GM19043 (cell line): ENCODE measurements at regions not wholly inside any gene's neighbourhood (a gene's known extent, or its start where the extent isn't known, plus 50 kb on each side); places are given as distances from the start of the nearest gene placed in this dataset.
A peak's percentile ranks its signal among the peaks of the same experiment; 100 is the strongest.

Experiments used
- ATAC-seq: cut with Tn5 transposase; IDR thresholded peaks from one replicate; pipeline ENCODE4 v1.9.1; 2021; ENCODE audit warnings: low read depth; ENCODE audit not compliant: unreplicated experiment

DNA sequence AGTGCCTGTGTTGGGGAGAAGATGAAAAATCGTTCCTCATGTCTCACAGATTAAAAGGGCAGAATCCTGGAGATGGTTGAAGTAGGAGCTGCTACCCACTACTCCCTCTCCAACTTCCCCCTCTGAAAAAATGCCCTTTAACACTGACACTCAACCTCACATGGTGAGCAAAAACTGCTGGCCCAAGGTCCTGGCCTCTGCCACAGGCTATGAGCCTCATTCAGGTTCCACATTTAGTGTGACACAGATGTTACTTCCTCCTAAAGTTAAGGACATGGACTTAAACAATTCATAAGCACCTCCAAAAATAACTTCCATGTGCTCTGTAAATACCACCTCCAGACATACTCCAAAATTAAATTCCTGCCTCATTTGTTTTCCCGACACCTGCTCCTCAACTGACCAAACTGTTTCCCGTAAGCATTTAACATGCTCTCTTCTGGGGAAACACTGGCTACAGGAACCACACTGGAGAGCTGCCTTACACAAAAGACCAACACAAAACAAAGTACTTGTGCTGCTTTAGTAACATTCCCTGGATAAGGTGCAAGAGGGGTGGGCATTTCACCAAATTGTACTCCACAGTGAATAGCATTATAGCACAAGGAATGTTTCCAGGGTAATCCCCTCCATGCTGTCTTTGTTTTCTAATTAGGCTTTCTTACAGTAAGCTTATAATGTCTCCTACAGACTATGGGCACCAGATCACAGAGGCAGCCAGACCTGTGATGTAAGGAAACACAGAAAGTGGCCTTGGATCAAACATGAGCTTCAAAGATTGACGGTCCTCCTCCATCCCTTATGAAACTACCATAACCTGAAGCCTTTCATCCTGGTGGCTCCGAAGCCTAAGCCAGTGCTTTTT is 57.0 kb downstream of the PHLDA1 start:
- ATAC-seq = no peak

DNA sequence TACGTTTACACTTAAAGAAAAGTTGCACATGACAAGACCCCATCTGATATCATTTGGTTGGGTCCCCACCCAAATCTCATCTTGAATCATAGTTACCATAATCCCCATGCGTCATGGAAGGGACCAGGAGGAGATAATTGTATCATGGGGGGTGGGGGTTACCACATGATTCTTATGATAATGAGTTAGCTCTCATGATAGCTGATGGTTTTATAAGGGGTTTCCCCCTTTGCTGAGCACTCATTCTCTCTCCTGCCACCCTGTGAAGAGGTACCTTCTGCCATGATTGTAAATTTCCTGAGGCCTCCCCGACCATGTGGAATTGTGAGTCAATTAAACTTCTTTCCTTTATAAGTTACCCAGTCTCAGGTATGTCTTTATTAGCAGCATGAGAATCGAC is 60.3 kb downstream of the PHLDA1 start:
- no peak for ATAC-seq

DNA sequence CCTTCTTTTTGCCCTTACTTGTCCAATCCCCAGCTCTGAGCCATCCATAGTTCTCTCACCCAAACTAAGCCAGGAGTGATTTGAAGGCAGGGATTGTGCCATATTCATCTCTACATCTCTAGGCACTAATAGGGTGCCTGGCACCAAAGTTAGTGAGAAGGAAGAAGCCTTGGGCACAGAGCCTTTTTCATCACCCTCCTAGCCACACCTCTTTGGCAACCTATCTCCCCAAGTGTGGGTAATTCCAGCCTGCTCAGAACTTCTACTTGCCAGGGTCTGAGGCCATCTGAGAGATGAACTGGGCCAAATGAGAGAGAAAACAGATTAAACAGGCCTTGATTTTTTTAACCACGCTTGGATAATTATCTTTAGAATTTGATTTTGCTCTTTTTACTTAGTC is 61.3 kb downstream of the PHLDA1 start:
- no peak for ATAC-seq

DNA sequence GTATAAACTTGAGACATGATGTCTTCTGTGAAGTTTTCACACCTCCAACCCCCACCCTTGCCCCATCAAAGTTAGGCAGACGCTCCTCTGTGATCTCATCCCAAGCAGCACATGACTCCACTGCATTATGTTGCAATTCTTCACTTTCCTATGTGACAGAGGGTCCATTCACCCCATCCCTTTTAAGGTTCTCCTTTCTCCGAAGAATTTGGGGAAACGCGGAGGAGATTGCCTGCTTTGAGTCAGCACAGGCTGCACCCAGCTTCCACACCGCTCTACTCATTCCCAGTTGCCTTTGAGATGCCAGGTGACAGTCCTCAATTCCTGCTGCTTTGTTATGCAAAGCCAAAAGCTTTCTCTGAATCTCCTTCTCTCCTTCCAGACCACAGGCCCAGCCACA is 61.8 kb downstream of the PHLDA1 start:
- no peak for ATAC-seq

DNA sequence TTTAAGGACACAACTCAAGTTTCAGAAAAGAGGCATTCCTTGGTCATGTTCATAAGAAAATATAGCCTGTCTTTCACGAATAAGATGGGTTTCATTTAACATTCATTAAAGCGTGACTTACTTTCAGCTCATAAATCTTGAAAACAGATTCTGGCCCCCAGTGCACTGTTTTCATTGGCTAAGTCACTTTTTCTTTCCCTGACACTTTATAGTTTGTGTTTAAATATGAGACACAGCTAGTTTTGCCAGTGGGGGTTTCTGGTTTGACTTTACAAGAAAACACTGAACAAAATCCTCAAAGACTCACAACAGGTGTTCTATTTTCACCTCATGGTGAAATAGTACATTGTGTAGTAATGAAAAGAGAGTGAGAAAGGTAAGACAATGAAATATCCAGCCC is 65.9 kb downstream of the PHLDA1 start:
- no peak for ATAC-seq

DNA sequence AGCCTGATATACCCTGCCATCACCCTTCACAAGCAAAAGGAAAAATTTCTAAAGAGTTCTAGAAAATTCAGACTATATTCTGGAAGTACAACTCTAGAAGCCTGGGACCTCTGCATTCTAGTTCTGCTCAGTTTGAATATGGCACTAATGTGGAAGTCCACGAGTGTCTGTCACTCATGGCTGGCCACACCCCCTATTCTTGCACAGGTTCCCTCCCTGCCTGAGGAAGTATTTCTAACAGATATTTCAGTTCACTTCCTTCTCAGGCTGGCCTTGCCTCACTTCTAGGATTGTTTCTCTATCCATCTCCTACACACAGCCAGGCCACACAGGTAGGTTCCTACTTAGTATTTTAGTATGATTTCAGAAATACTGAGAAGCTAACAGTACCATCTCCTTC is 67.4 kb downstream of the PHLDA1 start:
- no peak for ATAC-seq

DNA sequence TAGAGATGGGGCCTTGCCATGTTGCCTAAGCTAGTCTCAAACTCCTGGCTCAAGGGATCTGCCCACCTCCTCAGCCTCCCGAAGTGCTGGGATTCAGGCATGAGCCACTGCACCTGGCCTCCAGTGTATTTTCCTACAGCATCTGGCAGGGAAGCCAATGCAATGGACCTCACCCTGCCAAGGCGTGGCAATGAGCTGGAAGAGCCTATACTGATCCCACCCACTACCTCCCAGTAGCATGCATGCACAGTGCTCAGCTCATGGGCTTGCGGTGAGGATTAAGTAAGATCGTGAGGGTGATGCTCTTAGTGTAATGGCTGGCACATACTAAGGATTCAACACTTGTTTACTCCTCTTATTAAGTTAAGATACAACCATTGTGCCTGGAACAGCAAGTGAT is 69.7 kb downstream of the PHLDA1 start:
- no peak for ATAC-seq

DNA sequence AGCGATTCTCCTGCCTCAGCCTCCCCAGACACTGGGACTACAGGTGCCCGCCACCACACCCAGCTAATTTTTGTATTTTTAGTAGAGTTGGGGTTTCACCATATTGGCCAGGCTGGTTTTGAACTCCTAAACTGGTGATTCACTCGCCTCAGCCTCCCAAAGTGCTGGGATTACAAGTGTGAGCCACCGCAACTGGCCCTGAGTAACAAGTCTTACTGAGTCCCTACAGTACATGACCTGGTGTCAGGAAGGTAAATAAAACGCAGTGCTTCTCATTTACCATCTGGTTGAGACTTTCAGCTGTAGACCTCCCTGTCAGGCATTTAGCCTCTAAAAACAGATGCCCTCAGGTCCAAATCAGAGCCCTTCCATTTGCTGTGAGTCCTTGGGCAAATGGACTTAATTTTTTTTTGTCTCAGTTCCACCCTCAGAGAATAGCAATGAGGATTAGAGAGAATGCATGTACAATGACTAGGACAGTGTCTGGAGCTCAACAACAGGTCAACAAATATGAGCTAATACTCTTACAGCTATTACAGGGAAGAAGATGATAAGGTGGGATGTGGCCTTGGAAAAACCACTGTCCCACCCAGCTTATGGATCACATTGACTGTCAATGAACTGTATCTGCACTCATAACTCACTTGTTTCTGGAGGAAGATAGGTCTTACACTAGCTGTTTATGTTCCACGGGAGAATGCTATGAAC is 70.5 kb downstream of the PHLDA1 start:
- no peak for ATAC-seq

DNA sequence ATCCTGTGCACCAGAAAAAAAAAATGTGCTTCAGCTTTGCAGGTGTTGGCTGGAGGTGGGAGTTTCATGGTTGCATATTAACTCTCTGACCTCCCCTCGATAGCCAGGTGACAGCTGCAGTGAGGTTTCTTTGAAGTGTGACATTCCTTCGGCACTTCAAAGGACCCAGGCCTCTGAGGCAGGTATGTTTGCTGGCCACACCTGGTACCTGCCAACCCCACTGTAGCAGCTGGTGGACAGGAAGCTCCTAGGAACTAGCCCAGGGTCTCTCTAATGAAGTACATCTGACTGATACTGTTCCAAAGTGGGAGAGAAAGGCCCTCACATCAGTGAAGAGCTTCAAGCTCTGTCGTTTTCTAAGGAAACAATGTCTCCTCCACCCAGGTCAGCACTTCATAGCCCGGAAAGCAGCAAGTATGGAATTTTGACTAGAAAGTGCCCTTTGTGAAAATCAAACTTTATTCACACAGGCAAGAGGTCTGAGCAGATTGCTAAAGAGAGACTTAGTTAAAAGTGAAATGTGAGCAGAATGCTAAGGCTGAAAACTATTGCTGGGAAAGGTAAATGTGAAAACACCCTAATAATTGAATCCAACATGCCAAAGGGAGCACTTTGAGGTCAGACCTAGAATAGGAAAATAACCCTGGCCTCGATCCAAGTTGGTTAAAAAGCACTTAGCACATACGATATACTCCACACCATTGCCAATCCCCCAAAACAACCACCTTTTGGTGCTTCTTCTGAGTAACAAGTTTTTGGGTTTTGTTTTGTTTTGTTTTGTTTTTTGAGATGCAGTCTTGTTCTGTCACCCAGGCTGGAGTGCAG is 71.3 kb downstream of the PHLDA1 start:
- ATAC-seq = peak; percentile 66

DNA sequence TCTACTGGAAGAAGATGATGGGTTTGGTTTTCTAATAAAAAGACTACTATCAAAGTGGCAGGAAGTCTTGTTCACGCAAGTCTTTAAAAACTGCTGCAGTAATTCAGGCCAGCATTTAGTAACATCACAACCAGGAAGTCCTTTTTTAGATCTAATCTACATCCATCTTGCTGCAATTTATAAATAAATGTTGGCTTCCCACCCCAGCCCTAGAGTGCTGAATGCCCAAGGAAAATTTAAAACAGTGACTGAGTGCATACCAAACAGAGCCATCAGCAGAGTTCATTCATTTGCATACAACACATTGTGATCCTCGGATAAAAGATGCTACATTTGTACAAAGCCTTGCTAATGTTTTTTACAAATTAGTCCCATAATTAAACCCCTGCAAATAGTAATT is 72.1 kb downstream of the PHLDA1 start:
- ATAC-seq = no peak

DNA sequence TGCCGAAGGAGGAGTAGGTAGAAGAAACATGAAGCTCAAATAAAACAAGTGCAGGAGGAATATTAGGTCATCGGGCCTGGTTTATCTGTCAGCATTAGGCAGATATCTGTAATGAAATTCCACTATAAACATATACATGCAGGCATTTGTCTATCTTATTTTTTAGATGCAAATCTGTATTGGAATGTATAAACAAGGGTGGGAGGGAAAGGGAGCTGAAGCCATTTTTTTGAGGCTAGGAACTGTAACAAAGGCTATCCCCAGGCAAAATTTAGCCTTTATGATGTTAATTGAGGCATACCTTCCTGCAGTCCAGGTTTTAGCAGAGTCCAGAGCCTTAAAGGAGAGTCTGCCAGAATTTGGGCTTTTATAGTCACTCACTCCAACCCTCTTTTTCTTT is 72.5 kb downstream of the PHLDA1 start:
- no peak for ATAC-seq

DNA sequence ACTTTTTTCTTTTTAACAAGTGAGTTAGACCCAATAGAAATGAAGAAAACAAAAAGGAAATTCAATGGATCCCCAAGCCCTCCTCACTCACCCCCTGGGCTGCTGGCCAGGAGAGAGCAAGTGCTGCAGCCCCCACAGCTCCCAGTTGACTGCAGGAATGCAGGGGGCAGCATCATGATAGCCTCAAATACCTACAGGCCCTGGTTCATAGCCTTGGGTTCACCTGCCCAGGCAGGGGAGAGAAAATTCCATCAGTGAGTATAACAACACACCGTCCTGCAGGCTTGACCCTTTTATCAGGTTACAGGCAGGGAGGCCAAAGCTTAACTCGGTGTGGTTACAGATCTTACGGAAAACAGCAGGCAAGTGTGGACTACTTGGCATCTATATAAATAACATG is 76.3 kb downstream of the PHLDA1 start:
- ATAC-seq = no peak

DNA sequence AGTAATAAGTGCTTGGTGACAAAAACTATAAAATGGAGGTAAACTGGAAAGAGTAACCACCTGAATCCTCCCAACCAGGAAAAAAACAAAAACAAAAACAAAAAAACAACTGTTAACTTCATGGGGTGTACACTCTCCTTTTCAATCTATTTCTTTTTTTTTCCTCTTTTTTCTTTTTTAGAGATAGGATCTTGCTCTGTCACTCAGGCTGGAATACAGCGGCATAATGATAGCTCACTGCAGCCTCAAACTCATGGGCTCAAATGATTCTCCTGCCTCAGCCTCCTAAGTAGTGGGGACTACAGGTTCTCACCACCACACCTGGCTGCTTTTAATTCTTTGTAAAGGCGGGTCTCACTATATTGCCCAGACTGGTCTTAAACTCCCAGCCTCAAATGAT is 76.8 kb downstream of the PHLDA1 start:
- ATAC-seq = no peak

DNA sequence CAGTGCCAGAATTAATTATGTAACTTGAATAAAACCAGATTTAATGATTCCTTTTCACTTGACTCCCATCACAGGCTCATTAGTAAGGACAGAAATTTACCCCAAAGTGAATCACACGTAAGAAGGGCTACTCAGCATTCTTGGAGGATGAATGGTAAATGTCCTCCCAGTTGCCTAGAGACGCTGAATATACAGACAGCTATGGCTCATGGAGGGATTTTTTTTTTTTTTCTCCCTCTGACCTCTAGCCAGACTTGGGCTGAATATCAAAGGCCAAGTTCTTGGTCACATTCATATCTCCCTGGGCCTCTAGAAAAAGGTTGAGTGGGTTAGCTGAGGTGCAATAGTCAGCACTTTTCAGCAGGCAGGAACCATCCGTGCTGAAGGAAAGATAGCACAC is 77.5 kb downstream of the PHLDA1 start:
- no peak for ATAC-seq

DNA sequence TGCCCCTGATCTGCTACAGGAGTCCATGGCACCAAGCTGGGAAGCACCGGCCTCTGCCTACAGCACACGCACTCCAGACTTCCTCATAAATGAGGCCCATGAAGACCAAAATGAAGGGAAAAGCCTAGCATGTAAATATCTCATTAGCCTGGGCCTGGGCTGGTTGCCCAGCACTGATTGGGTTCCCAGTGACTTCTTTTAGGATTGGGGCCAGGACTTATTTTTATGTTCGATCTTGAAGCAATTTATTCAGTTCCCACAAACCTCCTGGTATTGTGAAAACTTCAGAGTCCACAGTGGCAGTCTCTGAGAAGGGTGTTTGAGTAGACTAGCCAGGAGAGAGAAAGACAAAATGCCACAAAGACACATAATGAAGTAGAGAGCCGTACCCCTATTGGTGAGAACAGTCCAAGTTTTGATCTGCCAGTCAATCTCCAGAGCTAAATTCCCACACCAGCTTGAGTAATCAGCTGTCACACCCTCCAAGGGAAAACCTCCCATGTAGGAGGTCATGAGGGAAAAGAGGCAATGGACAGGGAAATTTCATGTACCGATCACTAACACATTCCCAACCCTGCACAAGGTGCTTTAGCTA is 78.2 kb downstream of the PHLDA1 start:
- no peak for ATAC-seq

DNA sequence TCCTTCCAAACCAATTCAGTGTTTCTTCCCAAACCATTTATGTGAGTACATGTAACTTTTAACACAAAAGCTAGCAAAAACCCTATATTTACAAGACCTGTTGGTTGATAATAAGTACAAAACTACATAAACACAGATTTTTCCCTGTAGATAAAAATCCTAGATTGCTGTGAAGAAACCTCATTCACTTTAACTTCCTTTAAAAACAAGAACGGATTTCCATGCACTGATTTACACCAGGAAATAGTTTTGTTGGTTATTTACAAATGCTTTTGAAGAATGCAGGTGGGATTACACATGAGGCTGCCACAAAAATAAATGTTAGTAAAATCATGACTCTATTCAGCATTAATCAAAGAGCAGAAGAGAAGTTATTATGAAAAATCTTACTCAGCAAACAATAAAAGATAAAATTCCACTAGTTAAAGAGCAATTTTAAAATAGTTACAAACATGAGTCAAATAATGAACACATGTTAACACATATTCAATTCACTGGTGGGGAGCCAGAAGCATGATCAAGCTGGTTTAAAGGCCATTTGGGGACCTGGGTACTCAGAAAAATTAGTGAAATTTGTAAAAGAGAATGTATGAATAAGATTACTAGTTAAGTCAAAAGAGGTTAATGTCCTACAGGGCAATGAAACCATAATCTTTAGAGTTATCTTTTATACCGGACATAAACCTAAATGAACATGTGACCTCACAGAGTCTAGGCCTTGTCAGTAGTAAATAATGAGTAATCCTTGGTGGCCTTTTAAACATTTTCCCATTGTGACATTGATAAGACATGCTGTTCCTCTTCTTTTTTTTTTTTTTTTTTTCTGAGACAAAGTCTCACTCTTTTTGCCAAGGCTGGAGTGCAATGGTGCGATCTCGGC is 79.9 kb downstream of the PHLDA1 start:
- ATAC-seq = no peak

DNA sequence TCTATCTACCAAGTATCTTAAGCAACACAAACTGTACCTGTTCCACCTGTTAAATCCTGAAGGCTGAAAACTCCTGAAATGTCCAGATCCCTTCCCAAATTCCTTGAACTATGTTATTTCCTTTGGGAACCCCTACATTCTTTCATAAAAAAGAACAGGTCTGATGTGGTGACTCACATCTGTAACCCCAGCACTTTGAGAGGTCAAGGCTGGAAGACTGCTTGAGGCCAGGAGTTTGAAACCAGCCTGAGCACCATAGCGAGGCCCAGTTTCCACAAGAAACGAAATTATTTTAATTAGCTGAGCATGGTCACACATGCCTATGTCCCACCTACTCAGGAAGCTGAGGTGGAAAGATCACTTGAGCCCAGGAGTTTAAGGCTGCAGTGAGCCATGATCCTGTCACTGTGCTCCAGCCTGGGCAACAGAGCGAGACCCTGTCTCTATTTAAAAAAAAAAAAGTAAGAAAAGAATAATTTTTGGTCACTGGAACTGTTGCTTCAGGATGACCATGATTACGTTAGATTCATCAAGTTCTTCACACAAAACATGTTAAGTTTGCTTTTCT is 84.3 kb downstream of the PHLDA1 start:
- ATAC-seq = no peak

DNA sequence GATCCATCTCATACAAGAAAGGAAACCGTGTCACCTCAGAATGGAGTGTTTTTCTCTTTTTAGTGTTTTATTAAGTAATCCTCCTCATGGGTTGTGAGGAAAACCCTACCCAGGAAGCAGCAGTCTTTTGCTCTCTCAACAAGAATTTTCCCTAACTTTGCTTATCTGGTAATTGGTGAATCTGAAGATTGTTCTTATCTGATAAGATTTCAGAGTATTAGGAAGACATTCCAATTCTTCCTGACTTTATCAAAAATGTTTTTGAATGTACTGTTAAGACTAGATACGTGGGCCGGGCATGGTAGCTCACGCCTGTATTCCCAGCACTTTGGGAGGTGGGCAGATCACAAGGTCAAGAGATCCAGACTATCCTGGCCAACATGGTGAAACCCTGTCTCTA is 86.0 kb downstream of the PHLDA1 start:
- no peak for ATAC-seq

DNA sequence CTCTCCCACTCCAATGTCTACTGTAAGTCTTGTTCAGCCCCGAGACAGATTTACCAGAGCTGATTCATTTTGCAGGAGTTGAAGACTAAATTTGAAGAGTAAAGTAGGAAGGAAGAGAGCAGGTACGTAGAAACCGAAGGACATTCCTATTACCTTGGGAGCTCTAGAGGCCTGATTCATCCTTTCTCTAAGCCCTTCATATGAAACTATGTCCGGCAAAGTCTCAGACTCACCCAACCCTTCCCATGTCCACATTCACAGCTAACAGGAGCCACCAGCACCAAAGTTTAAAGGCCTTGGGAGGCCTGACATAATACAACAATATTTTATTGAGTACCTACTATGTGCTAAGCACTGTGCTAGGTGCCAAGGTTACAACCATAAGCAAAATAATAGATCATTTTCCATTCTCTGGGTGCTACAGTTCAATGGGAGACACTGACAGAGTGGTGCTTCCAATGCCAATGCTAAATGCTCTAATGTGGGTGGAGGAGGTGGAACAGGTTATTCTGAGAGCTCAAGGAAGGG is 86.6 kb downstream of the PHLDA1 start:
- no peak for ATAC-seq
